HFFc6 (cell line): ENCODE measurements at regions not wholly inside any gene's neighbourhood (a gene's known extent, or its start where the extent isn't known, plus 50 kb on each side); places are given as distances from the start of the nearest gene placed in this dataset.

Source experiments
- DNase-seq: peaks from one replicate; pipeline ENCODE4 v3.0.0-alpha.2; 2018
- H3K27ac Mint-ChIP-seq: 2 replicates; pipeline ENCODE4 v1.8.0; 2020; ENCODE audit warnings: mild to moderate bottlenecking, mixed read lengths
- H3K27me3 Mint-ChIP-seq: 2 replicates; pipeline ENCODE4 v1.8.0; 2021; ENCODE audit warnings: mild to moderate bottlenecking, moderate library complexity, mixed read lengths; ENCODE audit not compliant: insufficient read depth
- H3K36me3 Mint-ChIP-seq: 2 replicates; pipeline ENCODE4 v1.8.0; 2021; ENCODE audit warnings: low read depth, mixed read lengths
- H3K4me1 Mint-ChIP-seq: 2 replicates; pipeline ENCODE4 v1.8.0; 2020; ENCODE audit warnings: low read depth, mixed read lengths
- H3K4me3 Mint-ChIP-seq: 2 replicates; pipeline ENCODE4 v1.8.0; 2020; ENCODE audit warnings: mild to moderate bottlenecking, moderate library complexity, mixed read lengths
- H3K9me3 Mint-ChIP-seq: 2 replicates; pipeline ENCODE4 v1.8.0; 2020; ENCODE audit warnings: mild to moderate bottlenecking, mixed read lengths
- CTCF ChIP-seq: fragments of 200-600 bp; sonication (generic); IDR thresholded peaks from 2 replicates; pipeline ENCODE4 v1.5.0; 2021; ENCODE audit warnings: antibody characterized with exemption, mild to moderate bottlenecking

DNA sequence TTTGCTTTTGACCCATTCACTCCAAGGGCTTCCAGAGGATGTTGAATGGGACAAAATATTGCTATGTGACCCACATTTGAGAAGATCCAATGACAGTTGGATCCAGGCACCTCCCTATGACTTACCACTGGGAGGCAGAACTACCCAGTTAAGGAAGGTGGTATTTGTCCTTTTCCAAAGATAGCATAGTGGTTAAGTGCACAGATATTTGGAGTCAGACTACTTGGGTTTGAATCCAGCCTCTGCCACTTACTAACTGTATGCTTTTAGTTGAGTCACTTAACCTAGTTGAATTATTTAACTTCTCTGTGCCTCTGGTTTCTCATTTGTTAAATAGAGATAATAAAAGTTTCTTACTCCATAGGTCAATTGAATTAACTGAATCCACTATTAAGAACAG is 74.5 kb upstream of the PALM2AKAP2 start:
- Mint-ChIP-seq H3K4me3 (no peak overlapping the region), H3K36me3 (no peaks in the 10 kb centered on the region), H3K27me3 (peaks cover 22% of the 10 kb centered on the region), H3K9me3 (no peaks in the 10 kb centered on the region), H3K4me1 (no peaks in the 10 kb centered on the region; the same call in 1 of the 2 replicates), H3K27ac (no peak overlapping the region)
- DNase-seq: peak; percentile 84
- 0 out of 2 replicates have a peak, but pooled peaks have one; percentile 21 for TF ChIP-seq CTCF

- H3K27ac Mint-ChIP-seq: no peak overlapping the region
- peaks cover 28% of the 10 kb centered on the region for H3K27me3 Mint-ChIP-seq
- no peak for TF ChIP-seq CTCF
- H3K4me1 Mint-ChIP-seq: no peaks in the 10 kb centered on the region; the same call in 1 of the 2 replicates
- no peak for DNase-seq
- no peak overlapping the region for H3K4me3 Mint-ChIP-seq
- H3K9me3 Mint-ChIP-seq: no peaks in the 10 kb centered on the region
- H3K36me3 Mint-ChIP-seq: no peaks in the 10 kb centered on the region
Observed at GRCh38 chr9:109707355-109707754, 72.6 kb upstream of the PALM2AKAP2 start.

DNA sequence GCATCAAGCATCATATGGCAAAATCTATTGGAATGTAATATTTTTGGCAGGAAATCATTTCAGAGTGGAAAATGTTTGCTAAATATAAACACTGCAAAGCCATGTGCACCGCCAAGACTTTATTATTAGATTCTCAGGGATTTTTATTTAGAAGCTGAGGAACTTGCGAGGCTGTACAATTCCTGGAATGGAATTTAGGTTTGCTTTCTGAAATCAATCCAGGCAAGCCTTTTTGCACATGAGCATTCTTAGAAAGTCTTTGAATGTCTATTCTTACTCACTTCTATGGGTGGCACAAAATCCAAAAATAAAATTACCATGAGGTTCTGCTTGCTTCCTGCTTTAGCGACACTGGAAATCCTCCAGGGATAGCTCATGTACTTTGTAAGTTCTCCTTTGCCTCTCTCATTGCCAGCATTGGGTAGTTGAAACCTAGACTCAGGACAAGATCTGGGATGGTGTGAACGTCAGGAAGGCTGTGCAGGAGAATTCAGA is 71.5 kb upstream of the PALM2AKAP2 start:
- Mint-ChIP-seq H3K27ac (no peak overlapping the region), H3K9me3 (no peaks in the 10 kb centered on the region), H3K4me3 (no peak overlapping the region), H3K4me1 (no peaks in the 10 kb centered on the region; the same call in 1 of the 2 replicates), H3K27me3 (peaks cover 28% of the 10 kb centered on the region), H3K36me3 (no peaks in the 10 kb centered on the region)
- DNase-seq: peak; percentile 50
- no peak for TF ChIP-seq CTCF

- DNase-seq: no peak
- no peak overlapping the region for H3K27ac Mint-ChIP-seq
- TF ChIP-seq CTCF: no peak
- no peaks in the 10 kb centered on the region for H3K9me3 Mint-ChIP-seq
- no peaks in the 10 kb centered on the region for H3K36me3 Mint-ChIP-seq
- no peak overlapping the region for H3K4me3 Mint-ChIP-seq
- peaks cover 26% of the 10 kb centered on the region for H3K27me3 Mint-ChIP-seq
- H3K4me1 Mint-ChIP-seq: no peaks in the 10 kb centered on the region; the same call in 1 of the 2 replicates
Observed at GRCh38 chr9:109709866-109710265, 70.1 kb upstream of the PALM2AKAP2 start.

DNA sequence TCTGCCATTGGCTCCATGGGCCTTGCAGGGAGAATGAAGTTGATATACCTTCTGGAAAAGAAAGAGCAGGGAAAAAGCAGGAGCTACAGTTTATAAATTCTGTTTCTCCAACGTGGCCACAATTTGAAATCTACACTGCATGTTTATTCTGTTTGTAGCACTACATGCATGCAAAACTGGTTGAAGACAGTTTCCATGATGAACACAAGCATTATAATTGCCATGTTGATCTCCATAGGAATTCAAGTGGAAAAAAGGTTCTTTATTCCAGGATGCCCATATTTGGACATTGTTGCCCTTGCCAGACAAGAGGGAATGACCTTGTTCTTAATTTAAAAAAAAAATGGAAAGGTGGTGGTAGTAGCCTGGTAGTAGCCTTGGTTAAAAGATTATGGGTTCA is 69.2 kb upstream of the PALM2AKAP2 start:
- Mint-ChIP-seq H3K27ac (no peak overlapping the region), H3K36me3 (no peaks in the 10 kb centered on the region), H3K4me3 (no peak overlapping the region), H3K4me1 (no peaks in the 10 kb centered on the region; the same call in 1 of the 2 replicates), H3K27me3 (peaks cover 23% of the 10 kb centered on the region), H3K9me3 (no peaks in the 10 kb centered on the region)
- TF ChIP-seq CTCF: no peak
- DNase-seq: no peak

DNA sequence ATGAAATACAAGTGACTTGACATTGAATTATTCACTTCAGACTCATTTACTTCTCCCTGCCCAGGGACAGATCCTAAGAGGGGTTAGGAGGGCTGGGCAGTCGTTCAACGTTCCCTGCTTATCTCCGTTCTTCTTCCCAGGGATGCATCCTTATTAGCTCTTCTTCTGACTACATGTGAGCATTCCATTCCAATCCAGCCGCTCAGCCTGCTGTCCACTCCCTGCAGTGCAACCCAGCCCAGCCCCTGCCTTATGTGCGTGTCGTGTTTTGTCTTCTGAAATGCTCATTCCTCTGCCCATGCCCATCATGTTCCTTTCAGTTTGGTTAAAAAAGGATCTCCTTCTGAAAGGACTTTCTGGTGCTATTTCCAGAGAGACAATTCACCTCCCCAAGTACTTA is 64.7 kb upstream of the PALM2AKAP2 start:
- Mint-ChIP-seq H3K36me3 (no peaks in the 10 kb centered on the region), H3K27me3 (peaks cover 15% of the 10 kb centered on the region), H3K27ac (no peak overlapping the region), H3K4me3 (no peak overlapping the region), H3K4me1 (no peaks in the 10 kb centered on the region), H3K9me3 (no peaks in the 10 kb centered on the region)
- TF ChIP-seq CTCF: no peak
- DNase-seq: no peak
